AG04450 (cell line): ENCODE measurements at regions not wholly inside any gene's neighbourhood (a gene's known extent, or its start where the extent isn't known, plus 50 kb on each side); places are given as distances from the start of the nearest gene placed in this dataset.

ENCODE experiments used
- CTCF ChIA-PET: fragments of 300-600, 350-600 bp; formaldehyde crosslinking; extraction: SDS; loops from one replicate; lab custom pipeline; 2022; ENCODE audit warnings: antibody characterized with exemption, inconsistent platforms; lab: Charles Lee
- POLR2A ChIA-PET: fragments of 350-600 bp; formaldehyde crosslinking; extraction: SDS; loops from one replicate; lab custom pipeline; 2021; ENCODE audit warnings: antibody characterized with exemption, inconsistent platforms; lab: Yijun Ruan, JAX
- DNase-seq: peaks from one replicate; pipeline ENCODE4 v3.0.0-alpha.2; 2011; ENCODE audit warnings: low read depth, low spot score
- H3K27ac ChIP-seq: one replicate; pipeline ENCODE4 v1.5.1; 2012; ENCODE audit warnings: low read depth, low read length, control low read depth
- H3K27me3 ChIP-seq: one replicate; pipeline ENCODE4 v1.6.0; 2012; ENCODE audit warnings: low read length; ENCODE audit not compliant: control insufficient read depth, insufficient read depth
- H3K4me3 ChIP-seq: 2 replicates; pipeline ENCODE4 v1.5.1; 2011; ENCODE audit warnings: mild to moderate bottlenecking, low read depth, low read length, control low read depth
- H3K9me3 ChIP-seq: 2 replicates; pipeline ENCODE4 v1.5.1; 2012; ENCODE audit warnings: low read length; ENCODE audit not compliant: control insufficient read depth, insufficient read depth
- TF ChIP-seq, protein P1 (sequence below): IDR thresholded peaks from 2 replicates; pipeline ENCODE4 v1.5.1; 2011; ENCODE audit warnings: low read depth, low read length, control low read depth, inconsistent platforms

DNA sequence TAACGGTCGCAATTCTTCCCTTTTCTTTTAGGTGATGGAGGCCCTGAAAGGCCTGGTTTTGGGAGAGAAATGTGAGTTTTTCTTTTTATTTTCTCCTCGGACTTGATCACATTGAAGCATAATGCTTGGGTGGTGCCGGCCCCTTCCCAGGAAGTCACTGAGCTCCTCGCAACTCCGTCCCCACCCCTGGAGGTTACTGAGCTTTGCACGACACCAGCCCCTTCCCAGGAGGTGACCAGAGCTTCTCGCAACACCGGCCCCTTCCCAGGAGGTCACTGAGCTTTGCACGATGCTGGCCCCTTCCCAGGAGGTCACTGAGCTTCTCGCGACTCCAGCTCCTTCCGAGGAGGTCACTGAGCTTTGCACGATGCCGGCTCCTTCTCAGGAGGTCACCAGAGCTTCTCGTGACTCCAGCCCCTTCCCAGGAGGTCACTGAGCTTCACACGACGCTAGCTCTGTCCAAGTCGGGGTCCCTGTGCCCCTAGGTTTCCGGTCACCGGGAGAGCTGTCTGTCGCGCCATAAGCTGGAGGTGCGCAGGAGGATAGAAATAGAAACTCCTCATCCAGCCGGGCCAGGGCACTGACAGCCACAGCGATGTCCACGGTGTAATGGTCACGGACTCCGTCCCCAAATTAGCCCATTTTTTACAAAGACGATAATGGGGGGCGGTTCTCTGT, 586.4 kb downstream of the BRD1 start:
- TF ChIP-seq, protein P1, sequence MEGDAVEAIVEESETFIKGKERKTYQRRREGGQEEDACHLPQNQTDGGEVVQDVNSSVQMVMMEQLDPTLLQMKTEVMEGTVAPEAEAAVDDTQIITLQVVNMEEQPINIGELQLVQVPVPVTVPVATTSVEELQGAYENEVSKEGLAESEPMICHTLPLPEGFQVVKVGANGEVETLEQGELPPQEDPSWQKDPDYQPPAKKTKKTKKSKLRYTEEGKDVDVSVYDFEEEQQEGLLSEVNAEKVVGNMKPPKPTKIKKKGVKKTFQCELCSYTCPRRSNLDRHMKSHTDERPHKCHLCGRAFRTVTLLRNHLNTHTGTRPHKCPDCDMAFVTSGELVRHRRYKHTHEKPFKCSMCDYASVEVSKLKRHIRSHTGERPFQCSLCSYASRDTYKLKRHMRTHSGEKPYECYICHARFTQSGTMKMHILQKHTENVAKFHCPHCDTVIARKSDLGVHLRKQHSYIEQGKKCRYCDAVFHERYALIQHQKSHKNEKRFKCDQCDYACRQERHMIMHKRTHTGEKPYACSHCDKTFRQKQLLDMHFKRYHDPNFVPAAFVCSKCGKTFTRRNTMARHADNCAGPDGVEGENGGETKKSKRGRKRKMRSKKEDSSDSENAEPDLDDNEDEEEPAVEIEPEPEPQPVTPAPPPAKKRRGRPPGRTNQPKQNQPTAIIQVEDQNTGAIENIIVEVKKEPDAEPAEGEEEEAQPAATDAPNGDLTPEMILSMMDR = no peak
- H3K27ac ChIP-seq = no peak overlapping the region
- peaks cover 85% of the 10 kb centered on the region for H3K9me3 ChIP-seq
- no peaks in the 10 kb centered on the region for H3K27me3 ChIP-seq
- POLR2A ChIA-PET = no interaction called here
- DNase-seq = no peak
- CTCF ChIA-PET = no interaction called here
- H3K4me3 ChIP-seq = no peak overlapping the region

DNA sequence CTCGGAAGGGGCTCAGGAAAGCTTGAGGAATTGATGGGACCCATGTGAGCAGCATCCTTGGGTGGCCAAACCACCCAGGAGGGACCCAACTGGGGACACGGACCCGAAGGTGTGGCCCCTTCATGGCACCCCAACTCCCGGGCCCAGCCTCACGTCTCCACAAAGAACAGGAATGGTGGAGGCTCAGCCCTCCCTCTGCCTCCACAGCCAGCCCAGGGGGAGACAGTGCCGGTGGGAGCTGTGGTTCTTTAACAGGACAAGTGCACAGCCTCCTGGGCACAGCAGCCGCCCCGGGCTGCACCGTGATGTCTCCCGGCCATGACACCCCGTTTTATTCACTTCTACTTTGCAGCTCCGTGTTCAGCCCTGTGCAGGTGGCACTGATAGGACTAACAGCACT, 587.2 kb downstream of the BRD1 start:
- H3K27ac ChIP-seq = no peak overlapping the region
- ChIA-PET POLR2A (no interaction called here), CTCF (no interaction called here)
- TF ChIP-seq, protein P1 = no peak
- peaks cover 89% of the 10 kb centered on the region for H3K9me3 ChIP-seq
- no peak overlapping the region for H3K4me3 ChIP-seq
- no peak for DNase-seq
- no peaks in the 10 kb centered on the region for H3K27me3 ChIP-seq

DNA sequence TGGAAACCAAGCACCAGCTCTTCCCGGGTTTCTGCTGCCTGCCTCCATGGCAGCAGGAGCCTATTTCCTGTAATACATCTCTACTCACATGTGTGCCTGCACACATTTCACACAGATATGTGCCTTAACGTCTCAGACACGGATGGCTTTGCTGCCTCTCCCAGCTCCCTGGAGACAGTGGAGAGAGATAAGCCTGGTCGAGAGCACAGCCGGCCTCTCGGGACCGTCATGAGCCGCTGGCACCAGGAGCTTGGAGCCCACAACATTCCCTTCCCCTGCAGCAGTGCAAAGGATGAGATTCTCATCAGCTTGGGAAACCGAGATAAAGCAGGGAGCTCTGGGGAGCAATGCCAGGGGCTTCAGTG, 587.7 kb downstream of the BRD1 start:
- Histone ChIP-seq H3K27ac (no peak overlapping the region), H3K4me3 (no peak overlapping the region), H3K27me3 (no peaks in the 10 kb centered on the region), H3K9me3 (peaks cover 88% of the 10 kb centered on the region)
- TF ChIP-seq, protein P1 = no peak
- POLR2A ChIA-PET = no interaction called here
- DNase-seq = no peak
- CTCF ChIA-PET = no interaction called here

DNA sequence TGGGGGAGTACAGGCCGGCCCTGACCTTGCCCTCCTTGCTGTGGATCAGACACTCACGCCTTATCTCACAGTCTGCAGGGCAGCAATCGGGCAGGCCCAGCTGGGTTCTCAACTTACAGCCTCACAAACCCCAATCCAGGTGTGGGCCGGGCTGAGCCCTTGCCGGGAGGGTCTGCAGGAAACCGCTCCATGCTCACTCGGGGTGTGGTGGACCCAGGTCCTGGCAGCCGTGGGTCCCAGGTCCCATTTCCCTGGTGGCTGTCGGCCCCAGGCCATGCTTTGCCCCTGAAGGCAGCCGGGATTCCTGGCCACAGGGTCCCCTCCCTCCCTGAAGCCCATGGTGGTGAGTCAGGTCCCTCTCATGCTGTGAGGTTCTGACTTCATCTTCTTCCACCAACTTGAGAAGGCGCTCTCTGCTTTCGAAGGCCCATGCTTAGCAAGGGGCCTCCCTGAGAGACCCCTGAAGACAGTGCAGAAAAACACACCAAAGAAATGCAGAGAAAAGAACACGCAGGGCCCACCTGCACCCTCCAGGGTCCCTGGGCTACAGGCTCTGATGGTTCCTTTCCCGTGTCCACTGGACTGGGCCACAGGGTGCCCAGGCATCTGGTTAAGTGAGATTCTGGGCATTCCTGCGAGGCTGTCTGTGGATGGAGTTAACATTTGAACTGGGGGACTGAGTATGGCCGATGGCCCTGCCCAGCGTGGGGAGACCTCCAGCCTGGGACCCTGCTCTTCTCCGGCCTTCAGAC, 588.2 kb downstream of the BRD1 start:
- CTCF ChIA-PET = no interaction called here
- TF ChIP-seq, protein P1 = no peak
- H3K4me3 ChIP-seq = no peak overlapping the region
- peaks cover 88% of the 10 kb centered on the region for H3K9me3 ChIP-seq
- no peak overlapping the region for H3K27ac ChIP-seq
- no peak for DNase-seq
- no peaks in the 10 kb centered on the region for H3K27me3 ChIP-seq
- POLR2A ChIA-PET = no interaction called here
